Spleen (tissue), 11 donors: ENCODE measurements at regions not wholly inside any gene's neighbourhood (a gene's known extent, or its start where the extent isn't known, plus 50 kb on each side); places are given as distances from the start of the nearest gene placed in this dataset.

Source experiments
- DNase-seq: peaks from one replicate; pipeline ENCODE4 v3.0.0-alpha.2; 2020
- H3K27ac ChIP-seq, 8 donors: fragments of 200-600 bp; sonication (generic) in 7 of 8; 1 replicate in 4 of 8; 2 replicates in 4 of 8; pipeline versions ENCODE4 v1.5.0 to v1.8.0; 2016 to 2021; ENCODE audit warnings: inconsistent platforms in 4 of 8, mild to moderate bottlenecking in 4 of 8, moderate library complexity in 1 of 8
- H3K27me3 ChIP-seq, 7 donors: fragments of 200-600 bp; sonication (generic) in 6 of 7; replicated peaks in 1 of 7; 1 replicate in 4 of 7; 2 replicates in 3 of 7; pipeline versions ENCODE4 v1.5.0 to v1.8.0; 2016 to 2021; ENCODE audit warnings: inconsistent platforms in 3 of 7, mild to moderate bottlenecking in 1 of 7
- H3K36me3 ChIP-seq, 6 donors: fragments of 200-600 bp; sonication (generic) in 5 of 6; 1 replicate in 4 of 6; 2 replicates in 2 of 6; pipeline versions ENCODE4 v1.5.0 to v1.8.0; 2016 to 2021; ENCODE audit warnings: inconsistent platforms in 2 of 6
- H3K4me1 ChIP-seq, 6 donors: fragments of 200-600 bp; sonication (generic) in 5 of 6; 1 replicate in 3 of 6; 2 replicates in 3 of 6; pipeline versions ENCODE4 v1.5.0 to v1.8.0; 2016 to 2021; ENCODE audit warnings: inconsistent platforms in 3 of 6
- H3K4me3 ChIP-seq, 8 donors: fragments of 200-600 bp; sonication (generic) in 7 of 8; 1 replicate in 4 of 8; 2 replicates in 4 of 8; pipeline versions ENCODE4 v1.5.0 to v1.8.0; 2016 to 2021; ENCODE audit warnings: inconsistent platforms in 4 of 8, mild to moderate bottlenecking in 4 of 8, moderate library complexity in 2 of 8
- H3K9me3 ChIP-seq, 8 donors: fragments of 200-600 bp; sonication (generic) in 7 of 8; 1 replicate in 4 of 8; 2 replicates in 4 of 8; pipeline versions ENCODE4 v1.5.0 to v1.8.0; 2016 to 2021; ENCODE audit warnings: inconsistent platforms in 4 of 8
- POLR2A ChIP-seq, 3 donors: fragments of 450-650 bp; IDR thresholded peaks; one replicate each; pipeline ENCODE4 v1.5.1; 2017; ENCODE audit warnings: antibody characterized with exemption in 3 of 3, mild to moderate bottlenecking in 1 of 3
- POLR2AphosphoS5 ChIP-seq, 3 donors: sonication (generic); formaldehyde crosslinking; IDR thresholded peaks; one replicate each; pipeline ENCODE4 v1.5.1; 2017; ENCODE audit warnings: antibody characterized with exemption in 3 of 3
- WGBS, 5 donors: extraction: QIAGEN DNeasy Blood & Tissue Kit in 3 of 5; methylation state at CpG; one replicate each; pipeline versions ENCODE4 v1.1.5 to v1.1.7; 2013 to 2018; 5-methylcytosine and 5-hydroxymethylcytosine counted together
- intact Hi-C: fragments of 100-400 bp; cut with DNase I; formaldehyde crosslinking; loops from one replicate; pipeline ENCODE4 v1.15.0; 2023; ENCODE audit warnings: low total_unique reads
- TF ChIP-seq, protein P1 (sequence below), 11 experiments: fragments of 200-600 bp in 7 of 11; fragments of 450-650 bp in 4 of 11; sonication (generic) in 4 of 11; IDR thresholded peaks in 8 of 11; conservative IDR thresholded peaks in 3 of 11; 1 replicate in 7 of 11; 2 replicates in 4 of 11; pipeline versions ENCODE4 v1.4.0 to v1.8.0; 2016 to 2021; ENCODE audit warnings: antibody characterized with exemption in 11 of 11, inconsistent platforms in 4 of 11, mild to moderate bottlenecking in 1 of 11
- donor health status: healthy with polysubstance abuse.
- donor health status: DM: no; HTN: no; CAD: no; lungs with moderate emphysema.
- donor health status: DM: no; HTN: no; CAD: no.
- donor health status: Bipolar disorder and iron deficiency.
- donor health status: healthy.
- donor health status: DM: no; HTN: no; CAD: no.
- donor health status: DM: yes; HTN: yes; CAD: no.

DNA sequence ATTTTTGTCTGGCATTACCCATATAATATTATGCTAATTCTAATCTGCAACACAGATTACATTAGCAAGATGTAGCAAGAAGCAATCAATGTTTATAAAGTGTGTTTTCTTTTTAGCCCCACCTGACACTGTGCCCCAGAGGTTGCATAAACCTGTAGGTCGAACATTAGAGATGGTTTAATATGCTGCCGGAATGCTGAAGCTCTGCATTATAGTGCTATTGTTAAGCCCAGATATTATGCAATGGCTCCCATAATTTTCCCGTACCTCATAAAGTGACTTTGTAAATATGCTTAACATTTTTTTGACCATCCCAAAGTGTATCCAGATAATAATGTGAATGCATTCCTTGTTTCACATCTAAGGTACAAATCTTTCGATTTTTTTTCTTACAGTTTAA lies 109.3 kb upstream of the MAP4K3 start:
- TF ChIP-seq POLR2AphosphoS5 (IDR thresholded peaks at IDR 0.05) (no peak), POLR2A (IDR thresholded peaks at IDR 0.05) (no peak)
- TF ChIP-seq, protein P1, sequence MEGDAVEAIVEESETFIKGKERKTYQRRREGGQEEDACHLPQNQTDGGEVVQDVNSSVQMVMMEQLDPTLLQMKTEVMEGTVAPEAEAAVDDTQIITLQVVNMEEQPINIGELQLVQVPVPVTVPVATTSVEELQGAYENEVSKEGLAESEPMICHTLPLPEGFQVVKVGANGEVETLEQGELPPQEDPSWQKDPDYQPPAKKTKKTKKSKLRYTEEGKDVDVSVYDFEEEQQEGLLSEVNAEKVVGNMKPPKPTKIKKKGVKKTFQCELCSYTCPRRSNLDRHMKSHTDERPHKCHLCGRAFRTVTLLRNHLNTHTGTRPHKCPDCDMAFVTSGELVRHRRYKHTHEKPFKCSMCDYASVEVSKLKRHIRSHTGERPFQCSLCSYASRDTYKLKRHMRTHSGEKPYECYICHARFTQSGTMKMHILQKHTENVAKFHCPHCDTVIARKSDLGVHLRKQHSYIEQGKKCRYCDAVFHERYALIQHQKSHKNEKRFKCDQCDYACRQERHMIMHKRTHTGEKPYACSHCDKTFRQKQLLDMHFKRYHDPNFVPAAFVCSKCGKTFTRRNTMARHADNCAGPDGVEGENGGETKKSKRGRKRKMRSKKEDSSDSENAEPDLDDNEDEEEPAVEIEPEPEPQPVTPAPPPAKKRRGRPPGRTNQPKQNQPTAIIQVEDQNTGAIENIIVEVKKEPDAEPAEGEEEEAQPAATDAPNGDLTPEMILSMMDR (IDR thresholded peaks at IDR 0.05 in 8 of 11, conservative IDR thresholded peaks at IDR 0.05 in 3 of 11): no peak
- Histone ChIP-seq H3K4me1 (peaks cover 0 to 6% (median 0%) of the 10 kb centered on the region in 6 donors), H3K27ac (no peak overlapping the region), H3K36me3 (no peaks in the 10 kb centered on the region), H3K9me3 (peaks cover 0 to 6% (median 0%) of the 10 kb centered on the region in 8 donors), H3K4me3 (no peak overlapping the region), H3K27me3 (no peaks in the 10 kb centered on the region)
- DNase-seq: no peak
- intact Hi-C loops: no loop called here
- 90 to 96% (median 92%) methylated on average over 4 of the region's 4 CpGs for WGBS, 5 donors

DNA sequence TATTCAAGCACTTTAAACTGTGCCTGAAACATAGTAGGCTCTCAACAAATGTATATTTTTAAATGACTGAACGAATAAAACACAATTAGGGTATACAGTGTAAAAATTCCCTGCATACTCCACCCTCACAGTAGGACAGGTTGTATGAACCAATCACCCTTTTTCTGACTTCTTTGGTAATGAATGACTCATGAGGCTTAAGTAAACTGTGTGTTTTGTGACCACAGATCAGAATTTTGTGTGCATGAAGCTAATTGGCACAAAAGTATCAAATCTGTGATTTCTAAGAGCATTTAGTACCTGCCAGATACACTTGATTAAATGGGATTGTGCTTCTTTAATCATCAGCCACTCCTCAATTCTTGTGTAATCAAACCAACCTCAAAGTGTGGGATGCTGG lies 109.9 kb upstream of the MAP4K3 start:
- H3K4me1 ChIP-seq: peaks cover 0 to 6% (median 0%) of the 10 kb centered on the region in 6 donors
- intact Hi-C loops: no loop called here
- H3K36me3 ChIP-seq: no peaks in the 10 kb centered on the region
- no peak overlapping the region for H3K27ac ChIP-seq
- 74 to 92% (median 85%) methylated on average over 1 of the region's 1 CpG for WGBS, 5 donors
- no peak overlapping the region for H3K4me3 ChIP-seq
- TF ChIP-seq, protein P1 (IDR thresholded peaks at IDR 0.05 in 8 of 11, conservative IDR thresholded peaks at IDR 0.05 in 3 of 11): no peak
- TF ChIP-seq POLR2AphosphoS5 (IDR thresholded peaks at IDR 0.05) (no peak), POLR2A (IDR thresholded peaks at IDR 0.05) (no peak)
- H3K27me3 ChIP-seq: no peaks in the 10 kb centered on the region
- peaks cover 0 to 6% (median 0%) of the 10 kb centered on the region in 8 donors for H3K9me3 ChIP-seq
- DNase-seq: no peak

DNA sequence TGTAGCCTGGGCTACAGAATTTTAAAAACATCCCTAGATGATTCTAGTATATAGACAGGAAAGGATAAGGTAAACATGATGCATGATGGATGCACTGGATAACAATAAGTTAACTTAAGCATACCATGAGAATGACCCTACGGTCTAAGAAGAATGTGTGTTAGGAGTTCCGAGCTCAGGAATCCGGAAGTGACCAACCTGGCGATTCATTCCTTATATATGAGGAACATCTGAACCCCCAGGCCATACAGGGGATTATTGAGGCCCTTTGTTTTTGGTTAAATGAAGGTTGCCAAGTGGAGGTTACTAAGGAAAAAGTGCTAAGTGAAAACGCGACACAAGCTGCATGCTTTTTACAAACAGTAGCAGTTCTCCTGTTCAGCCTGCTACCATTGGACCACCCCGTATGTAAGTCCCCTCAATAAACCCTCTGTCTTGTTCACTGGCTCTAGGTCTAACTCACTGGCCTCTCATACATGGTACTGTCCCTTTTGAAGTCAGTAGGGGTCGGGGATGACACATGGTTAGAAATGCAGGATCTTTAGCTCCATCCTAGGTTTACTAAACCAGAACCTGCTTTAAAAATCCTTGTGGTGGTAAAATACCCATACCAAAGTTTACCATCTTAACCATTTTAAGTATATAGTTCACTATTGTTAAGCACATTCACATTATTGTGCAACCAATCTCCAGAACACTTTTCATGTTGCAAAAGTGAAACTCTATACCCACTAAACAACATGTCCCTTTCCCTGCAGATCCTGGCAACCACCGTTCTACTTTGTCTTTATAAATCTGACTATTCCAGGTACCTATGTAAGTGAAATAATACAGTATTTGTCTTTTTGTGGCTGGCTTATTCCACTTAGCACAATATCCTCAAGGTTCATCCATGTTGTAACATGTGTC lies 111.0 kb upstream of the MAP4K3 start:
- 88 to 96% (median 93%) methylated on average over 9 of the region's 9 CpGs for WGBS, 5 donors
- intact Hi-C loops: no loop called here
- no peaks in the 10 kb centered on the region for H3K27me3 ChIP-seq
- no peak overlapping the region for H3K4me3 ChIP-seq
- no peak for TF ChIP-seq POLR2AphosphoS5 (IDR thresholded peaks at IDR 0.05)
- TF ChIP-seq POLR2A (IDR thresholded peaks at IDR 0.05): no peak
- TF ChIP-seq, protein P1 (IDR thresholded peaks at IDR 0.05 in 8 of 11, conservative IDR thresholded peaks at IDR 0.05 in 3 of 11): no peak
- no peaks in the 10 kb centered on the region for H3K36me3 ChIP-seq
- peaks cover 0 to 6% (median 0%) of the 10 kb centered on the region in 8 donors for H3K9me3 ChIP-seq
- no peak overlapping the region for H3K27ac ChIP-seq
- no peak for DNase-seq
- H3K4me1 ChIP-seq: peaks cover 0 to 6% (median 0%) of the 10 kb centered on the region in 6 donors

DNA sequence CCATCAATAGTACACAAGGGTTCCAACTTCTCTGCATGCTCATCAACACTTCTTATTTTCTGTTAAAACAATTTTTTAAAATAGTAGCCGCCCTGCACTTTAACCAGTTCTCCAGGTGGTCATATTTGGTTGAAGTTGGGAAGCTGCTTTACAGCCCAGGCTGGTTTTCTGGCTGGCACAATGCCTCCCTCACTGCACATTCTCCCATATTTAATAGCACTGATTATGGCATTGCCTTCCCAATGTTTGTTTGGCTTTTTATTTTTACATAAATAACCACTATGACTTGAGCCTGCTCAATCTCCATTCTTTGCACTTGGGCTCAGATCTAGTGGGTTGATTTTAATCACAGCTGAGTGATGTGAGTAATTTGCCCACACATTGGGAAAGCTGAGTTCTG lies 111.9 kb upstream of the MAP4K3 start:
- TF ChIP-seq, protein P1 (IDR thresholded peaks at IDR 0.05 in 8 of 11, conservative IDR thresholded peaks at IDR 0.05 in 3 of 11): no peak
- TF ChIP-seq POLR2A (IDR thresholded peaks at IDR 0.05) (no peak), POLR2AphosphoS5 (IDR thresholded peaks at IDR 0.05) (no peak)
- intact Hi-C loops: no loop called here
- WGBS, 5 donors: 89 to 97% (median 93%) methylated on average over 1 of the region's 1 CpG

More for the DNA sequence above, 111.9 kb upstream of the MAP4K3 start:
- no peak overlapping the region for H3K4me3 ChIP-seq
- no peaks in the 10 kb centered on the region for H3K27me3 ChIP-seq
- H3K27ac ChIP-seq: no peak overlapping the region
- H3K9me3 ChIP-seq: peaks cover 0 to 6% (median 0%) of the 10 kb centered on the region in 8 donors
- H3K36me3 ChIP-seq: no peaks in the 10 kb centered on the region
- peaks cover 0 to 6% (median 0%) of the 10 kb centered on the region in 6 donors for H3K4me1 ChIP-seq
- DNase-seq: no peak
